Neural progenitor cell (in vitro differentiated cells): ENCODE measurements at regions not wholly inside any gene's neighbourhood (a gene's known extent, or its start where the extent isn't known, plus 50 kb on each side); places are given as distances from the start of the nearest gene placed in this dataset.

ENCODE experiments used
- EZH2 ChIP-seq: fragments of 200-600 bp; sonication (generic); IDR thresholded peaks from 2 replicates; pipeline ENCODE4 v1.6.1; 2017; ENCODE audit warnings: antibody characterized with exemption, mild to moderate bottlenecking, moderate library complexity
- TF ChIP-seq, protein P1 (sequence below): fragments of 200-600 bp; sonication (generic); IDR thresholded peaks from 2 replicates; pipeline ENCODE4 v1.5.1; 2017; ENCODE audit warnings: antibody characterized with exemption, mild to moderate bottlenecking

DNA sequence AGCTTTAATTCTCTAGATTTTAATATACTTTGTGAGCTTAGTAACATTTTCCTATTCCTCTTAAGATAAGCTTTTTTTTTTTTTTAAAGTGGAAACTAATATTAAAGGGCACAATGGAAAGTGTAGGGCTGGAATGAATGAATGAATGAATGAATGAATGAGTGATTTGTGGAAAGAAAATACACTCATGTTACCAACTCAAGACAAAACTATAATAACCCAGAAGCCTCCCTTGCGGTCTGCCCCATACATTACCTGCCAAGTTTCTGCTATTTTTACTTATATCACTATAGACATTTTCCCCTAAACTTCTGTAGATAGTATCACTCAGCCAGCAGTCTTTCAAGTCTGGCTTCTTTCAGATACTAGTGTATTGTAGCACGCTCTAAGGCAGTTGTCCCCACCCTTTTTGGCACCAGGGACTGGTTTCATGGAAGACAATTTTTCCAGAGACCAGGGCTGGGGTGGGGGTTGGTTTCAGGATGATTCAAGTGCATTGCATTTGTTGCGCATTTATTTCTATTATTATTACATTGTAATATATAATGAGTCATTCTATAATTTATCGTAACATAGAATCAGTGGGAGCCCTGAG is 932.2 kb downstream of the TBC1D22A start:
- TF ChIP-seq, protein P1, sequence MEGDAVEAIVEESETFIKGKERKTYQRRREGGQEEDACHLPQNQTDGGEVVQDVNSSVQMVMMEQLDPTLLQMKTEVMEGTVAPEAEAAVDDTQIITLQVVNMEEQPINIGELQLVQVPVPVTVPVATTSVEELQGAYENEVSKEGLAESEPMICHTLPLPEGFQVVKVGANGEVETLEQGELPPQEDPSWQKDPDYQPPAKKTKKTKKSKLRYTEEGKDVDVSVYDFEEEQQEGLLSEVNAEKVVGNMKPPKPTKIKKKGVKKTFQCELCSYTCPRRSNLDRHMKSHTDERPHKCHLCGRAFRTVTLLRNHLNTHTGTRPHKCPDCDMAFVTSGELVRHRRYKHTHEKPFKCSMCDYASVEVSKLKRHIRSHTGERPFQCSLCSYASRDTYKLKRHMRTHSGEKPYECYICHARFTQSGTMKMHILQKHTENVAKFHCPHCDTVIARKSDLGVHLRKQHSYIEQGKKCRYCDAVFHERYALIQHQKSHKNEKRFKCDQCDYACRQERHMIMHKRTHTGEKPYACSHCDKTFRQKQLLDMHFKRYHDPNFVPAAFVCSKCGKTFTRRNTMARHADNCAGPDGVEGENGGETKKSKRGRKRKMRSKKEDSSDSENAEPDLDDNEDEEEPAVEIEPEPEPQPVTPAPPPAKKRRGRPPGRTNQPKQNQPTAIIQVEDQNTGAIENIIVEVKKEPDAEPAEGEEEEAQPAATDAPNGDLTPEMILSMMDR = no peak
- TF ChIP-seq EZH2 = no peak
